Renal cortex interstitium (tissue), 11 donors: ENCODE measurements at regions not wholly inside any gene's neighbourhood (a gene's known extent, or its start where the extent isn't known, plus 50 kb on each side); places are given as distances from the start of the nearest gene placed in this dataset.
"Not testable (repeated sequence)": the region's sequence is repeated elsewhere in the genome, so short reads cannot be mapped to it uniquely, and the experiment has no call there.

Experiments used
- DNase-seq, 11 donors: peaks; one replicate each; pipeline ENCODE4 v3.0.0-alpha.2; 2013; ENCODE audit warnings: low read depth in 9 of 11, low spot score in 4 of 11; ENCODE audit errors: extremely low read depth in 1 of 11

DNA sequence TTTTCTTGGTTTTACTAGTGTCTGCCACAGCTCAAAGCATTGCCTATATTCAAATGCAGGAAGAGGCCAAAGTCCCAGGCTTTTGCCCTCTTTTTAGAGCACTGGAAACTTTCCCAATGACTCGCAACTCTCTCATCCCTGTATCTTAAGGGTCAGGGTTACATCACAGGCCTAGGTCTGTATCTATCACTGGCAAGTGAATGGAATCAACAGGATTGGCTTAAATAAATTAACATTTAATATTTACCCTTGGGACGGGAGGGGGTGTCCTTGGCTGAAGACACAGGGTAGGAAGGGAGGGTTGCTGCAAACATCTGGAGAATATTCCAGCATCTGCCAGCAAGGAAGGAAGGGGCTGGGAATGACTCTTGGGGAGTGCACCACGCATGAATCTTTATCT is 242.6 kb downstream of the SLC4A3 start:
- no peak for DNase-seq

DNA sequence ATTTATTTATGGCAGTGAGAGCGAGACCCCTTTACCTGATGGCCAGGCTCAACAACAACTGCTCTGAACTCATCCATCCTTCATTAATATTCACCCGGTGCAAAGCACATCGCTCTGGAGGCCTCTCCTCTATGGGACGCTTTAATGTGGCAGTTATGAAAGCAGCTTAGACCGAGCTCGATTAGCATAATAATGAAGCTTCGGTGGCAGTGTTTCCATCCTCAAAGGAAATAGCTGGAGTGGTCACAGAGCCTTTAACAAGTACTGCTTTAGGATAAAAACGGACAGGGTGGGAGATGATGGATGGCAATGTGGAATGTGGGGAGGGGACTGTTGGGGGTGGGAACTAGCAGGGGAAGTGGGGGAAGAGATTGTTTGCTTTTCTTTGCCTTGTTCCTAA is 243.9 kb downstream of the SLC4A3 start:
- DNase-seq, result peak in 1 of 11 donors; percentile 2

DNA sequence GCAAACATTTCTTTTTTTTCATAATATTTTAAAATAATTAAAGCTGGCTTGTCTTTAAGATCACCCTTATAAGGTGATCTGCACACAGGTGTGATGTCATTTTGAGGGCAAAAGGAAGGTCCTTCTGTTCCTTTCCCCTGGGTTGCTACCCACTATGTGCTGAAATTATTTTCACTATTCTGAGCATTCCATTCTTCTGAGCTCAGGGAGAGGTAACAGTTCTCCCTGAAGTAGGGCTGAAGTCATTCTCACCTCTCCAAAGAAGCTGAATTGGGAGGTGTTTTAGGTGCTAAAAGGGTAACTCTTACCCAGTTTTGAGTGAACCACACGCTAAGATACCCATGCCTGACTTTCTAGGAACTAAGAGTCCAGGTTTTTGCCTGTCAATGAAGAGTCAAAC is 247.6 kb downstream of the SLC4A3 start:
- DNase-seq, result no peak

DNA sequence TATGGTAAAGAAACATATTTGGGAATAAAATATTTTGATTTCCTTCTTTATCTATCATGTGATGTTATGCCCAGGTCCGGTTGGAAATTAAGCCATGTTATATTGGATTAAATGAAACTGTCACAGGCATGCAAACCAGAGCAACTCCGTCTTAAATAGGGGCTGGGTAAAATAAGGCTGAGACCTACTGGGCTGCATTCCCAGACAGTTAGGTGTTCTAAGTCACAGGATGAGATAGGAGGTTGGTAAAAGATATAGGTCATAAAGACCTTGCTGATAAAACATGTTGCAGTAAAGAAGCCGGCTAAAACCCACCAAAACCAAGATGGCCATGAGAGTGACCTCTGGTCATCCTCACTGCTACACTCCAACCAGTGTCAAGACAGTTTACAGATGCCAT is 248.6 kb downstream of the SLC4A3 start:
- DNase-seq, result not testable (repeated sequence)

DNA sequence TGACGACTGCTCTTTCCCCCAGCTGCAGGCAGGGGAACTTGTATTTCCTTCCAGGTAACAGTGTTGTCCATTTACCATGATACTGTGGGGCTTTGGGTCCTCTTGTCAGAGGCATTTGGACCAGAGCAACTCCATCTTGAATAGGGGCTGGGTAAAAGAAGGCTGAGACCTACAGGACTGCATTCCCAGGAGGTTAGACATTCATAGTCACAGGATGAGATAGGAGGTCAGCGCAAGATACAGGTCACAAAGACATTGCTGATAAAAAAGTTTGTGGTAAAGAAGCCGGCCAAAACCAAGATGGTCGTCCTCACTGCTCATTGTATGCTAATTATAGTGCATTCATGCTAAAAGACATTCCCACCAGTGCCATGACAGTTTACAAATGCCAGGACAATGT is 249.5 kb downstream of the SLC4A3 start:
- DNase-seq, result no peak

DNA sequence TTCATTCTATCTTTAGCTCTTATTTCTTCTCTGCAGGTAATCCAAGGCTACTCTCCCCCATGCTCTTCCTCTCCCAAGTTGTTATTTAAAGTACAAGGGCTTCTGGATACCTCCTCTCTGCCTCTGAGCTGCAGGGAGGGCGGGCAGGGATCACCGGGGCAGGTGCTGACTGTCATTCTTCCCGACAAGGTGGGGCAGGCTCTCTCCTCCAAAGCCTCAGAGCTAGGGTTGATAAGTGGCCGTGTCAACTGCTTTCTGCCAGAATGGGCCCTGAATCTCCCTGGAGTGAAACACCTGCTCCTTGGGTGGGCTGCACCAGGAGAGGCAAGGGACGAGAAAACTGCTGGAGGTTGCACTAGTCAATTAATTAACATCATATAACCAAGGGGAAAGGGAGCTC is 250.3 kb downstream of the SLC4A3 start:
- DNase-seq, result no peak

DNA sequence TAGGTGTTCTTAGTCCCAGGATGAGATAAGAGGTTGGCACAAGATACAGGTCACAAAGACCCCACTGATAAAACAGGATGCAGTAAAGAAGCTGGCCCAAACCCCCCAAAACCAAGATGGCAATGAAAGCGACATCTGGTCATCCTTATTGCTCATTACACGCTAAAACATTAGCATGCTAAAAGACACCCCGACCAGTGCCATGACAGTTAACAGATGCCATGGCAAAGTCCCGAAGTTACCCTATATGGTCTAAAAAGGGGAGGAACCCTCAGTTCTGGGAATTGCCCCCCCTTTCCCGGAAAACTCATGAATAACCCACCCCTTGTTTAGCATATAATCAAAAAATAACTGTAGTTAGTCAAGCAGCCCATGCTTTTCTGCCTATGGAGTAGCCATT is 251.1 kb downstream of the SLC4A3 start:
- no peak for DNase-seq

DNA sequence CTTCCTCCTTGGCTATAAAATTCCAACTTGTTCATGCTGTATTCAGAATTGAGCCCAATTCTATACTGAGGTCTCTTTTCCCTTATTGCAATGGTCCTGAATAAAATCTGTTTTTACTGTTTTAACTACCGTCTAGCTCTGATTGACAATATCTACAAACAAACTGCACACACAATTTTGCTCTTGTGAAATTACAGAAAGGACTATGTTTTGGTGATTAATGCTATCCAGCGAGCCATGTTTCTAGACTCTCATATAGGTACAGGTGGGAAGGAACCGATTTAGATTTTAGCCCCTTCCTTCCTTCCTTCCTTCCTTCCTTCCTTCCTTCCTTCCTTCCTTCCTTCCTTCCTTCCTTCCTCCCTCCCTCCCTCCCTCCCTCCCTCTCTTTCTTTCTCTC is 254.4 kb downstream of the SLC4A3 start:
- no peak for DNase-seq

DNA sequence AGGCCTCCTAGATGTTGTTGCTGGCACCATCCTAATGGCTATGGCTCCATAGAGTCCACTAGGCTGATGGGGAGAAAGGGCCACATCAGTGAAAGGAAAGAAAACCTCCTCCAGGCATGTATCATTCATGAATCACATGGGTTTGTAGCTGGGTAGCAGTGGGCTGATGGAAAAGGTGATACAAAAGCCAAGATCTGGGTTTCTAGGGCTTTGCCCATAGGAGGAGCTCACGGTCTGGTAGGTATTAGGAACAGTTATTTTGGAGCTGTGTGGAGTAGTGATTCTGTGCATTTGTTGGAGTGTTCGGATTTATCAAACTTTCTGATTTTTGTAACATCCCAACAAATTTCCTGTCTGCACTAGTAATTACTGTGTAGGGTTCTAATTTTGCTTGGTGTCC is 259.2 kb downstream of the SLC4A3 start:
- no peak for DNase-seq

DNA sequence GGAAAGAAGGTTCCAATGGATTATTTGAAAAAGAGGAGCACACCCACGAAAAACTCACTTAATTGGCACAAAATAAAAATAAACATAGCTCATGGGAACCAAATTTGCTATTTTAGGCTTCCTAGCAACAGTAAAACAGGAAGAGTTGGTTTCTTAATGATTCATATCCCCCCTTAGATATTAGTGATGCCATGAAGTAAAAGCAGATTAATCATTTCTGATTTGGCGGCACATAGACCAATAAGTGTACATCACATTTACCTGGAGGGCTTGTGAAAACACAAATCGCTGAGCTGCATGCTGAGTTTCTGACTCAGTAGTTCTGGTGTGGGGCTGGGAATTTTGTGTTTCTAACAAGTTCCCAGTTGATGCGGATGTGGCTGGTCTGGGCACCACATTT is 260.4 kb downstream of the SLC4A3 start:
- no peak for DNase-seq

DNA sequence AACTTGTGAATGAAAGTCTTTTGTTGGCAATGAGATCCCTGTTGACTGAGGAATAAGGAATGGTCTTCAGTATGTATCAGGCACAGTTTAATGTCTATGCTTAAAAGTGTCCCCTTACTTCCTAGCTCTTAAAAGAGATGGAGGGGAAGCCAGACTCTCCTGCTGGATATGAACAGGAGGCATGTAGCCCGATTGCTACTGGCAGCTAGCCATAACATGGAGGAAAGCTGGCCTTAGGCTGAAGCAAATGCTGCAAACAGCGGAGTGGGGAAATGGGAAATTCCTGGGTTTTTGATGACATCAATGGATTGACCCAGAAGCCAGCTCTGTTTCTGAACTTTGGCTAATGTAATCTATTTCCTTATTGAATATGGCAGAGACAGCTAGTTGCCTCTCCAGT is 266.1 kb downstream of the SLC4A3 start:
- no peak for DNase-seq

DNA sequence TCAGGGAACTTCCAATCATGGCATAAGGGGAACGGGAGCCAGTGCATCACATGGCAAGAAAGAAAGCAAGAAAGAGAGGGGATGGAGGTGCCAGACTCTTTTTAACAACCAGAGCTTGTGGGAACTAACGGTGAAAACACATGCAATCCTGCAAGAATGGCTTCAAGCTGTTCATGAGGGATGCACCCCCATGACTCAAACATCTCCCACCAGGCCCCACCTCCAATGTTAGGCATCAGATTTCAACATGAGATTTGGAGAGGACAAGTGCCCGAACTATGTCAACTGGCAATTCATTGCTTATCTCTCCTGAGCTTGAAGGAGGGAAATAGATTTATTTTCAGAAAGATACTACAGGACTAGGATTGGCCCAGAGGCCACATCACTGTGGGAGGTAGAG is 270.0 kb downstream of the SLC4A3 start:
- DNase-seq, result no peak

DNA sequence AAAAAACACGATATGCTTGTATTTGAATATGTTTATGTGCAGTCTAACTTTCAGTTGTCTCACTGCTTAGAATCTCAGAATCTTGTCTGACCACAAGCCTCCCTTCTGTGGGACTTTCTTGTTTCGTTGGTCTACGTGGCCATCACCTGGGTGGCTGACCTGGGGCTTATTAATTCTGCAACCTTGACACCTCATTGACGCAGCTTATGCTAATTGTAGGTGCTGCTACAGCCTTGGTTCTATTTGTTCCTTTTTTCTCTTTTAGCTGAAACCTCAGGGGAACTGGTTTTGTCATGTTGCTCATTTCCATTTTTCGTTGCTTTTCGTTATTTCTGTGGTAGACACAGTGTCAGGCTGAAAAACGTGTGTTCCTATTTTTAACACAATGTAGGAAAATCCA is 273.7 kb downstream of the SLC4A3 start:
- no peak for DNase-seq

DNA sequence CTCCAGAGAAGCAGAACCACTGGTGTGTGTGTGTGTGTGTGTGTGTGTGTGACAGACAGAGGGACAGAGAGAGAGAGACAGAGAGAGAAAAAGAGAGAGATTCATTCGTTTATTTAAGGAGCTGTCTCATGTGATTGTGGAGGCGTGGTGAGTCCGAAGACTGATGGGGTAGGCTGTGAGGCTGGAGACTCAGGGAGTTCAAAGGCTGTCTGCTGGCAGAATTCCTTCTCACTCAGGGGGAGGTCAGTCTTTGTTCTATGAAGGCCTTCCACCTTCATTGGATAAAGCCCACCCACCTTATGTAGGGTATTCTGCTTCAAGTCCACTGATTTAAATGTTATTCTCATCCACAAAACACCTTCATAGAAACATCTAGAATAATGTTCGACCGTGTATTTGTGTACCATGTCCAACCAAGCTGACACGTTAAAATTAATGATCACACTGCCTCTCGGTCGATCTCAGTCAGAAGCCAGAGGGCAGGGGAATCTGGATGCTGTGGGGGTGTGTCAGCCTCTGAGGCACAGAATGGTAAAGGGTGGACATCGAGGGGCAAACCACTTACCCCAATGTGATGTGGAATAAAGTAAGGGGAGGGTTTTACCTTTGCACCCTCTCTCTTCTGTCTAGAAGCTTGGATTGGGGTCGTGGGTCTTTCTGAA is 275.6 kb downstream of the SLC4A3 start:
- DNase-seq, result peak in 1 of 11 donors; percentile 28

DNA sequence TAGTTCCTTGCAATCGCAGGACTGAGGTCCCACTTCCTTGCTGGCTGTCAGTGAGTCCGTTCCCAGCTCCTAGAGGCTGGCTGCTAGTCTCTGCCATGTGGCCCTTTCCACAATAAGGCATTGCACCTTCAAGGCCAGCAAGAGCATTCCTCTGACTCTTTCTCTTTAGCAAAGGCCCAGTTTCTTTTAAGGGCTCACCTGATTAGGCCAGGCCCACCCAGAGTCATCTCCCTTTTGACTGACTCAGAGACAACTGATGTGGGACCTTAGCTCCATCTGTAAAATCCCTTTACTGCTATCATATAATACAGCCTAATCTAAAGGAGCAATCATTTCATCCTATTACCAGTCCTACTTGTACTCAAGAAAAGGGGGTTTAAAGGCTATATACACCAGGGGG is 278.2 kb downstream of the SLC4A3 start:
- DNase-seq, result no peak

DNA sequence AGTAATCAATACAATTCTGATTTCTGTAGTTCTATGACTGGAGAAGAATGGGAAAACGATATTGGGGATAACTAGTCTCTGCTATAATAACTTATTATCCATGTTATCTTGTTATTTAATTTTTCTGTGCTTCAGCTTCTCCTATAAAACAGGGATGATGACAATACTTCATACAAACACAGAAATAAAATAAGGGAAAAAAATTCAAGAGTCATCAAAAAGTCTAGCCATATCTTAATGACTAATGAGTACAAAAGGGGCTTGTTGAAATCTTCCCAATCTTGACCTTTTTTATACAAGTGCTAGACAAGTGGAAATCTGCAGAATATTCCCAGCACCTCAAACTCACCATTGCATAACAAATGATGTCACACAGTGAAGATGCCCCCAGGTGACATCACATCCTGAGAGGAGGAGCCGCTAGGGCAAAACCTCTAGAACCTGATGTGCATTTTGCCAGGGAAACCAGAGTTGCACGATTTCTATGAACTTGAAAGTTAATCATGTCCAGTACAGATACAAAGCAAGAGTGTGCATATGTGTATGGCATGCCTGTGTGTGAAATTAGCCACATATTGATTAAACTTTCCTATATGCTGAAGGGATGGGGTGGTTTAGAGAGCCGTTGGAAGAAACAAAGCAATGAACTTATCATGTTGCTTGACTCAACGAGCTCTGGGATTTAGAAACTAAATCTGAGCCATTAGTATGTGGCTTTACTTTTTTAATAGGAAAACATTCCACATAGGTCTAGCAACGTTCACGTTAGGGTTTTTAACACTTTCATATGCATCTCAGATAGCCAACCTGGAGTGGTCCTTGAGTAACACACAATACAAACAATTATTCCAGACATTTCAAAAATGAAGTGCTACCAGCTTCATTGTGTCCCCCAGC is 278.9 kb downstream of the SLC4A3 start:
- no peak for DNase-seq

DNA sequence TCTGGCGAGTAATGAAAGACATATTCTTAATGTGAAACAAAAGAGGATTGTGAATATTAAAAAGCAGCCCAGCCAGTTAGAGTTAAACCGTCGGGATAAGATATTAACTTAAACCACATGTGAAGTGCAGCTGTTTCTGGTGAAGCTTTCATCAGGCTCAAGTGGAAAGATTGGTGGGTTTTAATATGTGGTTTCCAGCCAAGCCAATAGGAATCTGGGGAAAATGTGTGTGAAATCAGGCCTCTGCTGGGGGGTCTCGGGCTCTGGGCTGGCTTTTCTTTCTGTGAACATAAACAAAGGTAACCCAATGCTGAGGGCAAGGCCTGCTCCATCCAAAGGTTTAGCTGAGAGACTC is 279.6 kb downstream of the SLC4A3 start:
- no peak for DNase-seq

DNA sequence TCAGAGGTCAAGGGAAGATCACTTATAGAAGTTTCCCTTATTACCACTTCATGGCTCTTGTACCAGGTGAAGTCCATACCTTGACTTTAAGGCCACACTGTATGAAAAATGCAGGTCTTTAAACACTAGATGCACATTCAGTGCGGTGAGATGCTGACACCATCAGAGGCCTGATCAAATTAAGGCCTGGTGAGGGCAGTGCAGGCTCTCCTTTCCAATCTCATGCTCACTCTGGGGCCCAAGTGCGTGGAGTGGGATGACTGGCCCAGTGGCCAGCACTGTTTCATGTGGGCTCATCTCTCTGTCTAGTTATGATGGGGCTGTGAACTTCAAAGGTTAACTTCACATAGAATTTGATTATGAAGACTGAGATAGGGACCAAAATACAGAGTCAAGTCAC is 281.1 kb downstream of the SLC4A3 start:
- DNase-seq, result no peak

DNA sequence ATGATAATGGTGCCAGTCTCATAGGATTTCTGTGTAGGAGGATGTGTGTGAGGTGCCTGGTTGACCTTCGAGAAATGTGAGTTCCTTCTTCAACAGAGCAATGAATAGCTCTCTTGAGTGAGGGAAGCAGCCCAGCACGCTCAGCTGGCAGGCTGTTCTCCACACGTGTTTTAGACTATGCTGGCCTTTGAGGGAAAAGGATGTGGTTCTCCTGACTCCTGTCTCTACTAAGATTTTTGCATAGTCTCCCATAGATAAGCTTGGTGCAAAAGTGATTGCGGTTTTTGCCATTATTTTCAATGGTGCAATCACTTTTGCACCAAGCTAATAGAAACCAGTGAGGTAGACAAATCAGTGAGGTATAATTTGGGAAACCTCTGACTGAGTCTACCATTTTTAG is 284.1 kb downstream of the SLC4A3 start:
- no peak for DNase-seq

DNA sequence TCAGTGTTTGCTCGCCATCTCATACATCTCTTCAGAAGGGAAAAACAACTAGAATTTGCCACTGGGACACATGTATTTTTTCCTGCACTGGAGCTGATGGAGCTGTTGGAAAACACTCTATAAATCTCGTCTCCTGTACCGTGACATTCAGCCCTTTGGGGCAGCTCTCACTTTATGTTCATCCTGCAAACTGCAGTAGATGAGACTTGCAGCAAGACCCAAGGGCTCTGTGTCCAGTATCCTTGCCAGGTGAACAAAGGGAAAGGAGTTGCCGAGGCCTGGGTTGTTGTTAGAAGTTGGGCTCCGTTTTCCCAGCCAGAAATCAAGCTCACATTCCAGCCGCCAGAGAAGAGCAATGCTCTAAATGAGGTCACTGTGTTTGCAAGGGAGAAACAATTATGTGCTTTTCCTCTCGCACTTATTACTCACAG is 285.1 kb downstream of the SLC4A3 start:
- peak in 7 of 11 donors; percentile 44 to 72 (median 56) for DNase-seq

DNA sequence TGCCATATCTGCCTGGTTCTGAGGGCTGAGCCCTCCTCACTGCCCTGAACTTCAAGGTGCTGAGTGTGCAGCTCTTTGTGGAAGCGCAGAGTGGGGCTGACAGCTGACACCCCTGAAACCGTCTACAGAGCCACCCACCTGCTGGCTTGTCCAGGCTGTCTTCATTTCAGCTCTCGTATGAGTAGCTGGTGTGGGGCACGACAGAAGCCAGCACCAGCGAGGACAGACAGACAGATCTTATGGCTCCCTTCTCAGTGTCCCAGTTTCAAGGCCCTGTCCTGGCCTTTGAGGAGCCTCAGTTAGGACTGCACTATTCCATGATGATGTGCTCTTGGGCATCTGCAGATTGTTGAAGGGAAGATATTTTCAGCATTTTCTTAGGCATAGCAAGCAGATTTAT is 287.1 kb downstream of the SLC4A3 start:
- no peak for DNase-seq
